GM23338 (cell line): ENCODE measurements at regions not wholly inside any gene's neighbourhood (a gene's known extent, or its start where the extent isn't known, plus 50 kb on each side); places are given as distances from the start of the nearest gene placed in this dataset.

Source experiments
- ATAC-seq: fragments of 200-7000 bp; cut with Tn5 transposase; 3 replicates; pipeline ENCODE4 v1.9.1; 2020
- DNase-seq: peaks from one replicate; pipeline ENCODE4 v3.0.0-alpha.2; 2015; ENCODE audit warnings: low spot score
- H2AFZ ChIP-seq: fragments of 200-600 bp; sonication (generic); 2 replicates; pipeline ENCODE4 v1.8.0; 2016; ENCODE audit warnings: antibody characterized with exemption, mild to moderate bottlenecking, moderate library complexity
- H3F3A ChIP-seq: fragments of 200-600 bp; sonication (generic); replicated peaks from 2 replicates; pipeline ENCODE4 v1.8.0; 2017; ENCODE audit warnings: antibody characterized with exemption, mixed run types, low read depth
- H3K27ac ChIP-seq: fragments of 200-600 bp; sonication (generic); 2 replicates; pipeline ENCODE4 v1.6.1; 2016; ENCODE audit warnings: low read depth
- H3K27me3 ChIP-seq: fragments of 200-600 bp; sonication (generic); 2 replicates; pipeline ENCODE4 v1.8.0; 2016; ENCODE audit warnings: mild to moderate bottlenecking, mixed run types, moderate library complexity; ENCODE audit not compliant: insufficient read depth
- H3K36me3 ChIP-seq: fragments of 200-600 bp; sonication (generic); 2 replicates; pipeline ENCODE4 v1.8.0; 2016; ENCODE audit warnings: mild to moderate bottlenecking; ENCODE audit not compliant: insufficient read depth
- H3K4me1 ChIP-seq: fragments of 200-600 bp; sonication (generic); 2 replicates; pipeline ENCODE4 v1.8.0; 2016; ENCODE audit warnings: mild to moderate bottlenecking, moderate library complexity; ENCODE audit not compliant: insufficient read depth
- H3K4me2 ChIP-seq: fragments of 200-600 bp; sonication (generic); 2 replicates; pipeline ENCODE4 v1.7.1; 2017; ENCODE audit warnings: mixed run types
- H3K4me3 ChIP-seq: fragments of 200-600 bp; sonication (generic); 2 replicates; pipeline ENCODE4 v1.6.1; 2016; ENCODE audit warnings: mixed run types
- H3K79me2 ChIP-seq: fragments of 200-600 bp; sonication (generic); replicated peaks from 2 replicates; pipeline ENCODE4 v1.8.0; 2017; ENCODE audit warnings: mild to moderate bottlenecking; ENCODE audit not compliant: insufficient read depth
- H3K9me2 ChIP-seq: fragments of 200-600 bp; sonication (generic); 2 replicates; pipeline ENCODE4 v1.8.0; 2017; ENCODE audit not compliant: insufficient read depth
- H4K20me1 ChIP-seq: fragments of 200-600 bp; sonication (generic); replicated peaks from 2 replicates; pipeline ENCODE4 v1.8.0; 2017; ENCODE audit warnings: mild to moderate bottlenecking; ENCODE audit not compliant: insufficient read depth
- H3K27ac Mint-ChIP-seq: 2 replicates; pipeline ENCODE4 v1.8.0; 2020; ENCODE audit warnings: inconsistent platforms, mild to moderate bottlenecking, moderate library complexity, mixed read lengths
- H3K27me3 Mint-ChIP-seq: 3 replicates; pipeline ENCODE4 v1.8.0; 2022; ENCODE audit warnings: low read depth, mild to moderate bottlenecking, moderate library complexity, mixed read lengths, inconsistent platforms; ENCODE audit not compliant: insufficient read depth, poor library complexity
- H3K36me3 Mint-ChIP-seq: 3 replicates; pipeline ENCODE4 v1.8.0; 2021; ENCODE audit warnings: low read depth, mild to moderate bottlenecking, inconsistent platforms, moderate library complexity, mixed read lengths
- H3K4me1 Mint-ChIP-seq: 3 replicates; pipeline ENCODE4 v1.8.0; 2020; ENCODE audit warnings: mild to moderate bottlenecking, inconsistent platforms, mixed read lengths
- H3K4me3 Mint-ChIP-seq: 3 replicates; pipeline ENCODE4 v1.8.0; 2021; ENCODE audit warnings: moderate library complexity, mild to moderate bottlenecking, inconsistent platforms, mixed read lengths
- H3K9me3 Mint-ChIP-seq: 3 replicates; pipeline ENCODE4 v1.8.0; 2020; ENCODE audit warnings: moderate library complexity, mild to moderate bottlenecking, inconsistent platforms, mixed read lengths
- CREB1 ChIP-seq: fragments of 250-450 bp; sonication (Bioruptor Pico); IDR thresholded peaks from 2 replicates; pipeline ENCODE4 v1.5.0; 2020; ENCODE audit warnings: low read depth, mild to moderate bottlenecking, moderate library complexity
- EZH2phosphoT487 ChIP-seq: fragments of 200-600 bp; sonication (generic); IDR thresholded peaks from one replicate; pipeline ENCODE4 v1.8.1; 2018; ENCODE audit warnings: antibody characterized with exemption; ENCODE audit not compliant: unreplicated experiment
- JUNB ChIP-seq: IDR thresholded peaks from one replicate; pipeline ENCODE4 v1.6.1; 2016; ENCODE audit warnings: antibody characterized with exemption; ENCODE audit not compliant: unreplicated experiment
- NANOG ChIP-seq: IDR thresholded peaks from 2 replicates; pipeline ENCODE4 v1.6.1; 2016; ENCODE audit warnings: antibody characterized with exemption, borderline replicate concordance
- POLR2AphosphoS5 ChIP-seq: IDR thresholded peaks from 2 replicates; pipeline ENCODE4 v1.6.1; 2016; ENCODE audit warnings: antibody characterized with exemption, low read depth
- STAT1 ChIP-seq: IDR thresholded peaks from one replicate; pipeline ENCODE4 v1.6.1; 2016; ENCODE audit warnings: antibody characterized with exemption; ENCODE audit not compliant: unreplicated experiment
- ZNF114 ChIP-seq: fragments of 250-450 bp; sonication (Bioruptor Pico); IDR thresholded peaks from 2 replicates; pipeline ENCODE4 v1.5.0; 2020; ENCODE audit warnings: mild to moderate bottlenecking, moderate library complexity
- TF ChIP-seq, protein P1 (sequence below): fragments of 250-450 bp; sonication (Bioruptor Pico); IDR thresholded peaks from 2 replicates; pipeline ENCODE4 v1.5.0; 2020; ENCODE audit warnings: mild to moderate bottlenecking, moderate library complexity
- TF ChIP-seq, protein P2 (sequence below): IDR thresholded peaks from 2 replicates; pipeline ENCODE4 v1.6.1; 2016; ENCODE audit warnings: antibody characterized with exemption

DNA sequence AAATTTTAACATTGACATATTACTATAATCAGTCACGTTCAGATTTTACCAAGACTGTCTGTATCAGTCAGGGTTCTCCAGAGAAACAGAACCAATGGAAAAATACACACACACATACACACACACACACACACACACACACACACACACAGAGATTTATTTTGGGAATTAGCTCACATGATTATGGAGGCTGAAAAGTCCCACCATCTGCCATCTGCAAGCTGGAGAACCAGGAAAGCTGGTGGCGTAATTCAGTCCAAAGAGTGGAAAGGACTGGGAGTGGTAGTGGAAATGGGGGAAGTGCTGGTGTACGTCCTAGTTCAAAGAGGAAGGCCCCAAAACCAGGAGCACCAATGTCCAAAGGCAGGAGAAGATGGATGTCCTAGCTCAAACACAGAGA lies 166.4 kb downstream of the AKAIN1 start (continued):
- TF ChIP-seq, protein P1, sequence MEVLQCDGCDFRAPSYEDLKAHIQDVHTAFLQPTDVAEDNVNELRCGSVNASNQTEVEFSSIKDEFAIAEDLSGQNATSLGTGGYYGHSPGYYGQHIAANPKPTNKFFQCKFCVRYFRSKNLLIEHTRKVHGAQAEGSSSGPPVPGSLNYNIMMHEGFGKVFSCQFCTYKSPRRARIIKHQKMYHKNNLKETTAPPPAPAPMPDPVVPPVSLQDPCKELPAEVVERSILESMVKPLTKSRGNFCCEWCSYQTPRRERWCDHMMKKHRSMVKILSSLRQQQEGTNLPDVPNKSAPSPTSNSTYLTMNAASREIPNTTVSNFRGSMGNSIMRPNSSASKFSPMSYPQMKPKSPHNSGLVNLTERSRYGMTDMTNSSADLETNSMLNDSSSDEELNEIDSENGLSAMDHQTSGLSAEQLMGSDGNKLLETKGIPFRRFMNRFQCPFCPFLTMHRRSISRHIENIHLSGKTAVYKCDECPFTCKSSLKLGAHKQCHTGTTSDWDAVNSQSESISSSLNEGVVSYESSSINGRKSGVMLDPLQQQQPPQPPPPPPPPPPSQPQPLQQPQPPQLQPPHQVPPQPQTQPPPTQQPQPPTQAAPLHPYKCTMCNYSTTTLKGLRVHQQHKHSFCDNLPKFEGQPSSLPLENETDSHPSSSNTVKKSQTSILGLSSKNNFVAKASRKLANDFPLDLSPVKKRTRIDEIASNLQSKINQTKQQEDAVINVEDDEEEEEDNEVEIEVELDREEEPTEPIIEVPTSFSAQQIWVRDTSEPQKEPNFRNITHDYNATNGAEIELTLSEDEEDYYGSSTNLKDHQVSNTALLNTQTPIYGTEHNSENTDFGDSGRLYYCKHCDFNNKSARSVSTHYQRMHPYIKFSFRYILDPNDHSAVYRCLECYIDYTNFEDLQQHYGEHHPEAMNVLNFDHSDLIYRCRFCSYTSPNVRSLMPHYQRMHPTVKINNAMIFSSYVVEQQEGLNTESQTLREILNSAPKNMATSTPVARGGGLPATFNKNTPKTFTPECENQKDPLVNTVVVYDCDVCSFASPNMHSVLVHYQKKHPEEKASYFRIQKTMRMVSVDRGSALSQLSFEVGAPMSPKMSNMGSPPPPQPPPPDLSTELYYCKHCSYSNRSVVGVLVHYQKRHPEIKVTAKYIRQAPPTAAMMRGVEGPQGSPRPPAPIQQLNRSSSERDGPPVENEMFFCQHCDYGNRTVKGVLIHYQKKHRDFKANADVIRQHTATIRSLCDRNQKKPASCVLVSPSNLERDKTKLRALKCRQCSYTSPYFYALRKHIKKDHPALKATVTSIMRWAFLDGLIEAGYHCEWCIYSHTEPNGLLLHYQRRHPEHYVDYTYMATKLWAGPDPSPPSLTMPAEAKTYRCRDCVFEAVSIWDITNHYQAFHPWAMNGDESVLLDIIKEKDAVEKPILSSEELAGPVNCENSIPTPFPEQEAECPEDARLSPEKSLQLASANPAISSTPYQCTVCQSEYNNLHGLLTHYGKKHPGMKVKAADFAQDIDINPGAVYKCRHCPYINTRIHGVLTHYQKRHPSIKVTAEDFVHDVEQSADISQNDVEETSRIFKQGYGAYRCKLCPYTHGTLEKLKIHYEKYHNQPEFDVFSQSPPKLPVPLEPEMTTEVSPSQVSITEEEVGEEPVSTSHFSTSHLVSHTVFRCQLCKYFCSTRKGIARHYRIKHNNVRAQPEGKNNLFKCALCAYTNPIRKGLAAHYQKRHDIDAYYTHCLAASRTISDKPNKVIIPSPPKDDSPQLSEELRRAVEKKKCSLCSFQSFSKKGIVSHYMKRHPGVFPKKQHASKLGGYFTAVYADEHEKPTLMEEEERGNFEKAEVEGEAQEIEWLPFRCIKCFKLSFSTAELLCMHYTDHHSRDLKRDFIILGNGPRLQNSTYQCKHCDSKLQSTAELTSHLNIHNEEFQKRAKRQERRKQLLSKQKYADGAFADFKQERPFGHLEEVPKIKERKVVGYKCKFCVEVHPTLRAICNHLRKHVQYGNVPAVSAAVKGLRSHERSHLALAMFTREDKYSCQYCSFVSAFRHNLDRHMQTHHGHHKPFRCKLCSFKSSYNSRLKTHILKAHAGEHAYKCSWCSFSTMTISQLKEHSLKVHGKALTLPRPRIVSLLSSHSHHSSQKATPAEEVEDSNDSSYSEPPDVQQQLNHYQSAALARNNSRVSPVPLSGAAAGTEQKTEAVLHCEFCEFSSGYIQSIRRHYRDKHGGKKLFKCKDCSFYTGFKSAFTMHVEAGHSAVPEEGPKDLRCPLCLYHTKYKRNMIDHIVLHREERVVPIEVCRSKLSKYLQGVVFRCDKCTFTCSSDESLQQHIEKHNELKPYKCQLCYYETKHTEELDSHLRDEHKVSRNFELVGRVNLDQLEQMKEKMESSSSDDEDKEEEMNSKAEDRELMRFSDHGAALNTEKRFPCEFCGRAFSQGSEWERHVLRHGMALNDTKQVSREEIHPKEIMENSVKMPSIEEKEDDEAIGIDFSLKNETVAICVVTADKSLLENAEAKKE (CRISPR knock-in tag): no peak
- TF ChIP-seq POLR2AphosphoS5 (no peak), JUNB (no peak), EZH2phosphoT487 (no peak), STAT1 (no peak)
- TF ChIP-seq, protein P2, sequence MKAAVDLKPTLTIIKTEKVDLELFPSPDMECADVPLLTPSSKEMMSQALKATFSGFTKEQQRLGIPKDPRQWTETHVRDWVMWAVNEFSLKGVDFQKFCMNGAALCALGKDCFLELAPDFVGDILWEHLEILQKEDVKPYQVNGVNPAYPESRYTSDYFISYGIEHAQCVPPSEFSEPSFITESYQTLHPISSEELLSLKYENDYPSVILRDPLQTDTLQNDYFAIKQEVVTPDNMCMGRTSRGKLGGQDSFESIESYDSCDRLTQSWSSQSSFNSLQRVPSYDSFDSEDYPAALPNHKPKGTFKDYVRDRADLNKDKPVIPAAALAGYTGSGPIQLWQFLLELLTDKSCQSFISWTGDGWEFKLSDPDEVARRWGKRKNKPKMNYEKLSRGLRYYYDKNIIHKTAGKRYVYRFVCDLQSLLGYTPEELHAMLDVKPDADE: no peak

DNA sequence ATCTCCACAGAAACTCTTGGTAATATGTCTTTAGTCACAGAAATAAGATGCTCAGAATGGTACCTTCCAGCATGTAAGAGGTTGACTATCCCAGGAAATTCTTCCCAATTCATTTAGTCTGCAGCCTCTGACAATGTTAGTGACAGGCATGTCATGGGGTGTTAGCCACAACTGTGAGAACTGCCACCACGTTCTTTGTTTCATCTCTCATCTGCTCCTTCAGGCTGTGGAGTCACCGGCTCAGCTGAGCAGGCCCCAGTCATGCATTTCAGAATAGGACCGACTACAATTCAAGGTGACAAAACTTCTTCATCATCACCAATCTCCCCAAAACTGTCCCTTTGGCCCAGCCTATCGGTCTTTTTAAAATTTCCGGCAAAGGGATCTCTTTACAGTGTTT lies 167.5 kb downstream of the AKAIN1 start:
- H3K4me2 ChIP-seq: no peak overlapping the region
- DNase-seq (no peak), ATAC-seq (no peak)
- no peaks in the 10 kb centered on the region; the same call in 1 of the 2 replicates for H3K36me3 ChIP-seq
- Mint-ChIP-seq H3K36me3 (no peaks in the 10 kb centered on the region), H3K27me3 (peaks cover 2% of the 10 kb centered on the region), H3K4me1 (no peaks in the 10 kb centered on the region), H3K9me3 (peaks cover 9% of the 10 kb centered on the region; the same call in 1 of the 3 replicates), H3K4me3 (no peak overlapping the region), H3K27ac (no peak overlapping the region)
- H3K9me2 ChIP-seq: peaks cover 4% of the 10 kb centered on the region; the same call in 1 of the 2 replicates
- no peak overlapping the region for H3K27ac ChIP-seq
- no peaks in the 10 kb centered on the region for H4K20me1 ChIP-seq
- H3K79me2 ChIP-seq: no peaks in the 10 kb centered on the region
- no peak overlapping the region for H2AFZ ChIP-seq
- no peaks in the 10 kb centered on the region for H3K4me1 ChIP-seq
- no peak overlapping the region for H3K4me3 ChIP-seq
- H3K27me3 ChIP-seq: no peaks in the 10 kb centered on the region
- TF ChIP-seq EZH2phosphoT487: no peak
- TF ChIP-seq, protein P2: no peak
- TF ChIP-seq ZNF114: no peak
- TF ChIP-seq NANOG: no peak
- no peak for TF ChIP-seq STAT1
- TF ChIP-seq POLR2AphosphoS5: no peak
- no peak for TF ChIP-seq CREB1
- H3F3A ChIP-seq: no peaks in the 10 kb centered on the region
